ENCODE measurements at regions not wholly inside any gene's neighbourhood (a gene's known extent, or its start where the extent isn't known, plus 50 kb on each side); places are given as distances from the start of the nearest gene placed in this dataset.

DNA sequence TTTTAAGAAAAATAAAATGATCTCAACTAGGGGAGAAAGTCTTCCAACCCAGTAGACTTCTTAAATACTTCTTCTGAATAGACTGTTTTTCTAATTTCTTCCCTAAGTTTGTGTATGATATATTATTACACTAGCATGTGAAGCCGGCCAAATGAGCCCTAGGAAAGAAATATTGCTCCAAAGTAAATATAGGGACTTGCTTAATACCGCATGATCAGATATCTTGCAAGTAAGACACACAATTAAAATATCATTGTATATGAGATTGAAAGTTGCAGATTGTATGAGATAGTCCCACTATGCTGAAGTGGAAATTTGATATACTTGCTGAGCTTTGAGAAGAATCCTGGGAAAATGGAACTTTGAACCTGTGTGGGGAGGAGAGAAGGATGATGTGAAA is 225.7 kb downstream of the BAMBI start:
- no peak for ATAC-seq
- H2AFZ ChIP-seq (ENCODE audit: low read depth, low read length, poor library complexity, severe bottlenecking): no peak overlapping the region
- H3K9me3 ChIP-seq (ENCODE audit: control insufficient read depth in 1 of 2, insufficient read depth in 1 of 2, low read depth in 1 of 2, low read length in 2 of 2): no peaks in the 10 kb centered on the region
- H3K36me3 ChIP-seq (ENCODE audit: control insufficient read depth in 1 of 2, insufficient read depth in 2 of 2, low read length in 2 of 2): no peaks in the 10 kb centered on the region
- no peak for DNase-seq (ENCODE audit: low read depth, low spot score)
- no peak overlapping the region for H3K27ac ChIP-seq (ENCODE audit: low read depth, low read length)
- BruUV-seq (replicated peaks): no TSS peak
- no peaks in the 10 kb centered on the region for H3K27me3 ChIP-seq (ENCODE audit: insufficient read depth, low read length)
- POLR2A ChIA-PET: no interaction called here
- H4K20me1 ChIP-seq (ENCODE audit: insufficient read depth): no peaks in the 10 kb centered on the region
- intact Hi-C loops (cut with micrococcal nuclease): no loop called here
- no peak overlapping the region for H3K4me3 ChIP-seq (replicated peaks in 1 of 2; ENCODE audit: low read depth in 1 of 2, low read length in 2 of 2)
- H3K4me2 ChIP-seq (ENCODE audit: low read length): no peak overlapping the region
- H3K9ac ChIP-seq (ENCODE audit: low read length): no peak overlapping the region
- no peaks in the 10 kb centered on the region for H3K79me2 ChIP-seq (ENCODE audit: insufficient read depth, low read length)
- H3K4me1 ChIP-seq (ENCODE audit: control insufficient read depth in 1 of 2, insufficient read depth in 2 of 2, low read length in 2 of 2): no peaks in the 10 kb centered on the region
- RAD21 ChIA-PET (ENCODE audit: low non-redundant PET in 1 of 2, low total read pairs in 2 of 2, uncharacterized antibody in 2 of 2, unreplicated experiment in 2 of 2): no interaction called here
- TF ChIP-seq, protein P1, sequence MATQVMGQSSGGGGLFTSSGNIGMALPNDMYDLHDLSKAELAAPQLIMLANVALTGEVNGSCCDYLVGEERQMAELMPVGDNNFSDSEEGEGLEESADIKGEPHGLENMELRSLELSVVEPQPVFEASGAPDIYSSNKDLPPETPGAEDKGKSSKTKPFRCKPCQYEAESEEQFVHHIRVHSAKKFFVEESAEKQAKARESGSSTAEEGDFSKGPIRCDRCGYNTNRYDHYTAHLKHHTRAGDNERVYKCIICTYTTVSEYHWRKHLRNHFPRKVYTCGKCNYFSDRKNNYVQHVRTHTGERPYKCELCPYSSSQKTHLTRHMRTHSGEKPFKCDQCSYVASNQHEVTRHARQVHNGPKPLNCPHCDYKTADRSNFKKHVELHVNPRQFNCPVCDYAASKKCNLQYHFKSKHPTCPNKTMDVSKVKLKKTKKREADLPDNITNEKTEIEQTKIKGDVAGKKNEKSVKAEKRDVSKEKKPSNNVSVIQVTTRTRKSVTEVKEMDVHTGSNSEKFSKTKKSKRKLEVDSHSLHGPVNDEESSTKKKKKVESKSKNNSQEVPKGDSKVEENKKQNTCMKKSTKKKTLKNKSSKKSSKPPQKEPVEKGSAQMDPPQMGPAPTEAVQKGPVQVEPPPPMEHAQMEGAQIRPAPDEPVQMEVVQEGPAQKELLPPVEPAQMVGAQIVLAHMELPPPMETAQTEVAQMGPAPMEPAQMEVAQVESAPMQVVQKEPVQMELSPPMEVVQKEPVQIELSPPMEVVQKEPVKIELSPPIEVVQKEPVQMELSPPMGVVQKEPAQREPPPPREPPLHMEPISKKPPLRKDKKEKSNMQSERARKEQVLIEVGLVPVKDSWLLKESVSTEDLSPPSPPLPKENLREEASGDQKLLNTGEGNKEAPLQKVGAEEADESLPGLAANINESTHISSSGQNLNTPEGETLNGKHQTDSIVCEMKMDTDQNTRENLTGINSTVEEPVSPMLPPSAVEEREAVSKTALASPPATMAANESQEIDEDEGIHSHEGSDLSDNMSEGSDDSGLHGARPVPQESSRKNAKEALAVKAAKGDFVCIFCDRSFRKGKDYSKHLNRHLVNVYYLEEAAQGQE (IDR thresholded peaks at IDR 0.05; ENCODE audit: low read depth): no peak
- CTCF ChIA-PET: no interaction called here
- H3K9me2 ChIP-seq (ENCODE audit: insufficient read depth): no peaks in the 10 kb centered on the region

DNA sequence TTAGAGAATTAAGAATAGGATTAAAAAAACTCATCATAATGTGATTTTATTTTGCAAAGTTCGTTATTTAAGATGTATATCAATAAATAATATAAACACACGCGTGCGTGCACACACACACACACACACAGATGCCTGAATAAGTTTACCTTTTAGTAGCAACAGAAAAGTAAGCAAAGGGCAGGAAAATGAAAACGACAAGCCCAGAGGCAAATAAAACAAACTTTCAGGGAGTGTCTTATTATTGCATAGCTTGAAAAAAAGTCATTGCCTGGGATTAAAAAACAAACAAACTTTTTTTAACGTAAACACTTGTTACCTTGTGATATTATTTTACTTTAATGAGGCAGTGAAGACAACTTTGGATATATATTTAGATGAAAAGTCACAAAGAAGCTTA is 226.4 kb downstream of the BAMBI start:
- Histone ChIP-seq H4K20me1 (ENCODE audit: insufficient read depth) (no peaks in the 10 kb centered on the region), H3K9me3 (ENCODE audit: control insufficient read depth in 1 of 2, insufficient read depth in 1 of 2, low read depth in 1 of 2, low read length in 2 of 2) (no peaks in the 10 kb centered on the region), H2AFZ (ENCODE audit: low read depth, low read length, poor library complexity, severe bottlenecking) (no peak overlapping the region), H3K79me2 (ENCODE audit: insufficient read depth, low read length) (no peaks in the 10 kb centered on the region), H3K4me3 (replicated peaks in 1 of 2; ENCODE audit: low read depth in 1 of 2, low read length in 2 of 2) (no peak overlapping the region), H3K9me2 (ENCODE audit: insufficient read depth) (no peaks in the 10 kb centered on the region), H3K27me3 (ENCODE audit: insufficient read depth, low read length) (no peaks in the 10 kb centered on the region), H3K9ac (ENCODE audit: low read length) (no peak overlapping the region), H3K27ac (ENCODE audit: low read depth, low read length) (no peak overlapping the region), H3K36me3 (ENCODE audit: control insufficient read depth in 1 of 2, insufficient read depth in 2 of 2, low read length in 2 of 2) (no peaks in the 10 kb centered on the region), H3K4me2 (ENCODE audit: low read length) (no peak overlapping the region), H3K4me1 (ENCODE audit: control insufficient read depth in 1 of 2, insufficient read depth in 2 of 2, low read length in 2 of 2) (no peaks in the 10 kb centered on the region)
- BruUV-seq (replicated peaks): no TSS peak
- ChIA-PET RAD21 (ENCODE audit: low non-redundant PET in 1 of 2, low total read pairs in 2 of 2, uncharacterized antibody in 2 of 2, unreplicated experiment in 2 of 2) (no interaction called here), CTCF (no interaction called here), POLR2A (no interaction called here)
- ATAC-seq: no peak
- intact Hi-C loops (cut with micrococcal nuclease): no loop called here
- TF ChIP-seq ZNF274 (IDR thresholded peaks at IDR 0.05; ENCODE audit: low read depth, low read length) (no peak), CBX3 (IDR thresholded peaks at IDR 0.05; ENCODE audit: low read depth) (no peak), JUND (IDR thresholded peaks at IDR 0.05) (no peak), FOSL1 (IDR thresholded peaks at IDR 0.05; ENCODE audit: low read depth) (no peak), POLR2A (IDR thresholded peaks at IDR 0.05; ENCODE audit: borderline replicate concordance, extremely low read depth, insufficient read depth, insufficient read length) (no peak), CEBPB (IDR thresholded peaks at IDR 0.05; ENCODE audit: low read depth) (no peak), EGR1 (IDR thresholded peaks at IDR 0.05; ENCODE audit: low read depth) (no peak)
- no peak for DNase-seq (ENCODE audit: low read depth, low spot score)

Data from HCT116 (cell line).